ENCODE measurements at regions not wholly inside any gene's neighbourhood (a gene's known extent, or its start where the extent isn't known, plus 50 kb on each side); places are given as distances from the start of the nearest gene placed in this dataset.

DNA sequence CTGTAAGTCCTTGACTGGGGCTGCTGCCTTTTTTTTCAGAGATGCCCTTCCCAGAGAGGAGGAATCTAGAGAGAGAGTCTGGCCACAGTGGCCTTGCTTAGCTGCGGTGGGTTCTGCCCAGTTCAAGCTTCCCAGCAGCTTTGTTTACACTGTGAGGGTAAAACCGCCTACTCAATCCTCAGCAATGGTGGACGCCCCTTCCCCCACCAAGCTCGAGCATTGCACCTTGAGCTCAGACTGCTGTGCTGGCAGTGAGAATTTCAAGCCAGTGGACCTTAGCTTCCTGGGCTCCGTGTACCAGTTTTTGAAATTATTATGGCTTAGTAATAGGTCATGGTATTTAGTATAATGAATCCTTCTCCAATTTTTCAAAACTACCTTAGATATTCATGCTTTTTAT lies 395.4 kb downstream of the NPIPA7 start:
- no peaks in the 10 kb centered on the region for H3K36me3 ChIP-seq (ENCODE audit: control insufficient read depth in 2 of 2, insufficient read depth in 1 of 2, low read length in 2 of 2)
- no peak overlapping the region for H3K27ac ChIP-seq (ENCODE audit: extremely low read depth, low read depth, low read length)
- no peaks in the 10 kb centered on the region for H3K4me1 ChIP-seq (ENCODE audit: control insufficient read depth, insufficient read depth, low read length)
- ChIA-PET CTCF (no interaction called here), POLR2A (no interaction called here)
- no peak overlapping the region for H3K4me3 ChIP-seq (ENCODE audit: low read depth, low read length)
- TF ChIP-seq ZNF335 (tag by site-specific recombination; conservative IDR thresholded peaks at IDR 0.05): no peak
- no peaks in the 10 kb centered on the region for H3K9me3 ChIP-seq (ENCODE audit: control insufficient read depth, insufficient read depth, low read depth, low read length)

DNA sequence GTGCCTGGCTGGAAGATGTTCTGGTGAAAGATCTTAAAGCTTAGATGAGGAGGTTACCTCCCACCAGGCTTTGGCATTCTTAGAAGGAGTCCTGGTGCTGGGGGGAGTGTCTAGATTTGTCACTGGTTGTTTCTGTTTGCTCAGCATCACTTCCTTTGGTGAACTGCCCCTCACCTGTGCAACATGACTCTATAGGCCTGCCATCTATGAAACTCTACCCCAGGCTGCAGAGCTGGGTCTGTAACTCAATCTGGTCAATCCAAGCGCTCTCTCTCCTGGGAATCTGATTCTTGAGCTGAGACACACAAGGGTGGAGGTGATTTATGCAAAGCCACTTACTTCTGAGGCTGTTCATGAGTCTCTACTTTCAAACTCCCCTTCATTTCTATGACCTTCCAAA lies 399.4 kb downstream of the NPIPA7 start:
- POLR2A ChIA-PET: no interaction called here
- H3K36me3 ChIP-seq (ENCODE audit: control insufficient read depth in 2 of 2, insufficient read depth in 1 of 2, low read length in 2 of 2): no peaks in the 10 kb centered on the region
- H3K27ac ChIP-seq (ENCODE audit: extremely low read depth, low read depth, low read length): no peak overlapping the region
- no peaks in the 10 kb centered on the region for H3K9me3 ChIP-seq (ENCODE audit: control insufficient read depth, insufficient read depth, low read depth, low read length)
- no peak overlapping the region for H3K4me3 ChIP-seq (ENCODE audit: low read depth, low read length)
- CTCF ChIA-PET: no interaction called here
- no peaks in the 10 kb centered on the region for H3K4me1 ChIP-seq (ENCODE audit: control insufficient read depth, insufficient read depth, low read length)
- no peak for TF ChIP-seq YY1 (tag by site-specific recombination; IDR thresholded peaks at IDR 0.05)
- TF ChIP-seq ZNF558 (tag by site-specific recombination; IDR thresholded peaks at IDR 0.05): no peak
- TF ChIP-seq ZBTB49 (tag by site-specific recombination; IDR thresholded peaks at IDR 0.05; ENCODE audit: low read depth): no peak
- no peak for TF ChIP-seq ZNF658 (tag by site-specific recombination; IDR thresholded peaks at IDR 0.05)
- TF ChIP-seq PRDM1 (tag by site-specific recombination; IDR thresholded peaks at IDR 0.05): no peak
- TF ChIP-seq ZNF704 (tag by site-specific recombination; IDR thresholded peaks at IDR 0.05): no peak
- TF ChIP-seq, protein P1, sequence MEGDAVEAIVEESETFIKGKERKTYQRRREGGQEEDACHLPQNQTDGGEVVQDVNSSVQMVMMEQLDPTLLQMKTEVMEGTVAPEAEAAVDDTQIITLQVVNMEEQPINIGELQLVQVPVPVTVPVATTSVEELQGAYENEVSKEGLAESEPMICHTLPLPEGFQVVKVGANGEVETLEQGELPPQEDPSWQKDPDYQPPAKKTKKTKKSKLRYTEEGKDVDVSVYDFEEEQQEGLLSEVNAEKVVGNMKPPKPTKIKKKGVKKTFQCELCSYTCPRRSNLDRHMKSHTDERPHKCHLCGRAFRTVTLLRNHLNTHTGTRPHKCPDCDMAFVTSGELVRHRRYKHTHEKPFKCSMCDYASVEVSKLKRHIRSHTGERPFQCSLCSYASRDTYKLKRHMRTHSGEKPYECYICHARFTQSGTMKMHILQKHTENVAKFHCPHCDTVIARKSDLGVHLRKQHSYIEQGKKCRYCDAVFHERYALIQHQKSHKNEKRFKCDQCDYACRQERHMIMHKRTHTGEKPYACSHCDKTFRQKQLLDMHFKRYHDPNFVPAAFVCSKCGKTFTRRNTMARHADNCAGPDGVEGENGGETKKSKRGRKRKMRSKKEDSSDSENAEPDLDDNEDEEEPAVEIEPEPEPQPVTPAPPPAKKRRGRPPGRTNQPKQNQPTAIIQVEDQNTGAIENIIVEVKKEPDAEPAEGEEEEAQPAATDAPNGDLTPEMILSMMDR (tag by site-specific recombination; IDR thresholded peaks at IDR 0.05): no peak
- TF ChIP-seq ZNF843 (tag by site-specific recombination; IDR thresholded peaks at IDR 0.05): no peak
- TF ChIP-seq SP7 (tag by site-specific recombination; IDR thresholded peaks at IDR 0.05): no peak
- no peak for TF ChIP-seq ZNF138 (tag by site-specific recombination; IDR thresholded peaks at IDR 0.05; ENCODE audit: borderline replicate concordance)
- TF ChIP-seq, protein P2, sequence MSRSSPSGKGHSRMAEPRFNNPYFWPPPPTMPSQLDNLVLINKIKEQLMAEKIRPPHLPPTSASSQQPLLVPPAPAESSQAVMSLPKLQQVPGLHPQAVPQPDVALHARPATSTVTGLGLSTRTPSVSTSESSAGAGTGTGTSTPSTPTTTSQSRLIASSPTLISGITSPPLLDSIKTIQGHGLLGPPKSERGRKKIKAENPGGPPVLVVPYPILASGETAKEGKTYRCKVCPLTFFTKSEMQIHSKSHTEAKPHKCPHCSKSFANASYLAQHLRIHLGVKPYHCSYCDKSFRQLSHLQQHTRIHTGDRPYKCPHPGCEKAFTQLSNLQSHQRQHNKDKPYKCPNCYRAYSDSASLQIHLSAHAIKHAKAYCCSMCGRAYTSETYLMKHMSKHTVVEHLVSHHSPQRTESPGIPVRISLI (tag by site-specific recombination; IDR thresholded peaks at IDR 0.05): no peak
- TF ChIP-seq ZFP3 (tag by site-specific recombination; IDR thresholded peaks at IDR 0.05; ENCODE audit: low read depth): no peak
- no peak for TF ChIP-seq ZBTB21 (tag by site-specific recombination; IDR thresholded peaks at IDR 0.05)
- TF ChIP-seq ZNF623 (tag by site-specific recombination; IDR thresholded peaks at IDR 0.05): no peak

DNA sequence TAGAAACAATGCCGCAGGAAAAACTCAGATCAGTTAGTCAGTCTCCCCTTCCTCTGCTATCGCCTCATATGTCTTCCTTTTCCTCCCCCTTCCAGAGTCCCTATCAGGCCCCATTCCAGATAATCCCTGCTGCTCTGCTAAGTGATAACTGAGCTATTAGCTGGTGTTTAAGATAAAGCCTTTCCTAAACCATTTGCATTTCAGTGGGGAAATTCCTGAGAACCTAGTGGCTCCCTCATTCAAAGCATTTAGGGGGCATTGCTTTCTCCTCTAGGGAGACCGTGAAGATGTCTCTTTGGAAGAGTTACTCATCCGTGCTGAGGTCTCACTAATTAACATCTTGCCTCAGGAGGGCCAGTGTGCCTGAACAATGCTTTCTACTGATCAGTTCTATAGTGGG lies 401.6 kb downstream of the NPIPA7 start:
- H3K27ac ChIP-seq (ENCODE audit: extremely low read depth, low read depth, low read length): no peak overlapping the region
- ChIA-PET POLR2A (no interaction called here), CTCF (no interaction called here)
- H3K4me3 ChIP-seq (ENCODE audit: low read depth, low read length): no peak overlapping the region
- no peaks in the 10 kb centered on the region for H3K4me1 ChIP-seq (ENCODE audit: control insufficient read depth, insufficient read depth, low read length)
- H3K9me3 ChIP-seq (ENCODE audit: control insufficient read depth, insufficient read depth, low read depth, low read length): no peaks in the 10 kb centered on the region
- H3K36me3 ChIP-seq (ENCODE audit: control insufficient read depth in 2 of 2, insufficient read depth in 1 of 2, low read length in 2 of 2): no peaks in the 10 kb centered on the region
- TF ChIP-seq ZNF114 (tag by site-specific recombination; IDR thresholded peaks at IDR 0.05) (no peak), ZNF292 (tag by site-specific recombination; IDR thresholded peaks at IDR 0.05; ENCODE audit: borderline replicate concordance, low read depth) (no peak)

All from HEK293 (cell line).